ENCODE measurements at regions not wholly inside any gene's neighbourhood (a gene's known extent, or its start where the extent isn't known, plus 50 kb on each side); places are given as distances from the start of the nearest gene placed in this dataset.
"Not testable (repeated sequence)": the region's sequence is repeated elsewhere in the genome, so short reads cannot be mapped to it uniquely, and the experiment has no call there.

DNA sequence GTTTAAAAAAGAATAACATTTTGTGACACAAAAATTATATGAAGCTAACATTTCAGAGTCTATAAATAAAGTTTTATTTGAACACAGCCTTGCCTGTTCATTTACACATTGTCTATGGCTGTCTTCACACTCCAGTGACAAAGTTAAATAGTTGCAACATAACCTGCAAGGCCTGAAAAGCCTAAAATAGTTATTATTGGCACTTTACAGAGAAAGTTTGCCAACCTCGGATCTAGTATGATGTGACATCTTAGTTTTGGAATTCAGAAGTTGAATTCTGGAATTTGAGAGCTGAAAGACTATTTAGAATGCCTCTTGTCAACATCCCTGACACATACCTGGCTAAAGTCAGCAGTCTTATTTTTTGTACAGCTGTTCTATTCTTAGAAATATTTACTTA, 68.3 kb downstream of the DYRK2 start:
- DNase-seq (ENCODE audit: extremely low spot score) = no peak
- Histone ChIP-seq H3K36me3 (no peaks in the 10 kb centered on the region), H3K9me3 (no peaks in the 10 kb centered on the region), H3K4me1 (peaks cover 17 to 36% (median 27%) of the 10 kb centered on the region in 4 donors), H3K27me3 (no peaks in the 10 kb centered on the region), H3K27ac (replicated peaks in 1 of 4) (peak overlapping the region; percentile 70 to 75 (median 74)), H3K4me3 (no peak overlapping the region)
- TF ChIP-seq POLR2A (IDR thresholded peaks at IDR 0.05; ENCODE audit: low read depth) = no peak
- peak in 1 of 2 donors; percentile 79 for TF ChIP-seq POLR2AphosphoS5 (IDR thresholded peaks at IDR 0.05)
- WGBS = 35% methylated on average over 1 of the region's 1 CpG
- intact Hi-C loops (cut with DNase I) = loop anchor here (10.0 kb wide), 1 partner anchor 228 kb away; no protein-coding TSS in a partner anchor

GRCh38 chr12:67719303-67719702, 70.8 kb downstream of the DYRK2 start:
- DNase-seq (ENCODE audit: extremely low spot score); H3K36me3 ChIP-seq; H3K27me3 ChIP-seq; H3K9me3 ChIP-seq; H3K4me3 ChIP-seq: not testable (repeated sequence)
- WGBS = no CpG with 5 or more reads among the region's 30 CpGs
- intact Hi-C loops (cut with DNase I) = loop anchor here (10.0 kb wide), 1 partner anchor 225 kb away; no protein-coding TSS in a partner anchor
- peak overlapping the region; percentile 34 to 56 (median 48) for H3K27ac ChIP-seq (replicated peaks in 1 of 4)
- H3K4me1 ChIP-seq = peaks cover 20 to 38% (median 28%) of the 10 kb centered on the region in 4 donors

- 76% methylated on average over 1 of the region's 3 CpGs for WGBS
- H3K4me1 ChIP-seq = peaks cover 20 to 34% (median 23%) of the 10 kb centered on the region in 4 donors
- no peaks in the 10 kb centered on the region for H3K27me3 ChIP-seq
- TF ChIP-seq POLR2AphosphoS5 (IDR thresholded peaks at IDR 0.05) = no peak
- H3K36me3 ChIP-seq = no peaks in the 10 kb centered on the region
- H3K4me3 ChIP-seq = no peak overlapping the region
- H3K9me3 ChIP-seq = no peaks in the 10 kb centered on the region
- intact Hi-C loops (cut with DNase I) = no loop called here
- peak overlapping the region; percentile 34 to 56 (median 48) for H3K27ac ChIP-seq (replicated peaks in 1 of 4)
- no peak for DNase-seq (ENCODE audit: extremely low spot score)
Observed at GRCh38 chr12:67720351-67720856, 71.9 kb downstream of the DYRK2 start.

GRCh38 chr12:67721248-67721647, 72.7 kb downstream of the DYRK2 start:
- Histone ChIP-seq H3K4me3 (no peak overlapping the region), H3K36me3 (no peaks in the 10 kb centered on the region), H3K27ac (replicated peaks in 1 of 4) (peak overlapping the region; percentile 32 to 56 (median 40)), H3K4me1 (peaks cover 20 to 32% (median 23%) of the 10 kb centered on the region in 4 donors), H3K27me3 (no peaks in the 10 kb centered on the region), H3K9me3 (no peaks in the 10 kb centered on the region)
- peak in 1 of 2 donors; percentile 36 for TF ChIP-seq POLR2AphosphoS5 (IDR thresholded peaks at IDR 0.05)
- no peak for TF ChIP-seq POLR2A (IDR thresholded peaks at IDR 0.05; ENCODE audit: low read depth)
- no peak for DNase-seq (ENCODE audit: extremely low spot score)
- WGBS = 47% methylated on average over 4 of the region's 4 CpGs
- intact Hi-C loops (cut with DNase I) = no loop called here

- Histone ChIP-seq H3K27me3 (no peaks in the 10 kb centered on the region), H3K9me3 (no peaks in the 10 kb centered on the region), H3K36me3 (no peaks in the 10 kb centered on the region), H3K4me3 (no peak overlapping the region), H3K27ac (replicated peaks in 1 of 4) (no peak overlapping the region), H3K4me1 (peaks cover 19 to 30% (median 20%) of the 10 kb centered on the region in 4 donors)
- intact Hi-C loops (cut with DNase I) = no loop called here
- no peak for DNase-seq (ENCODE audit: extremely low spot score)
- TF ChIP-seq, protein P1, sequence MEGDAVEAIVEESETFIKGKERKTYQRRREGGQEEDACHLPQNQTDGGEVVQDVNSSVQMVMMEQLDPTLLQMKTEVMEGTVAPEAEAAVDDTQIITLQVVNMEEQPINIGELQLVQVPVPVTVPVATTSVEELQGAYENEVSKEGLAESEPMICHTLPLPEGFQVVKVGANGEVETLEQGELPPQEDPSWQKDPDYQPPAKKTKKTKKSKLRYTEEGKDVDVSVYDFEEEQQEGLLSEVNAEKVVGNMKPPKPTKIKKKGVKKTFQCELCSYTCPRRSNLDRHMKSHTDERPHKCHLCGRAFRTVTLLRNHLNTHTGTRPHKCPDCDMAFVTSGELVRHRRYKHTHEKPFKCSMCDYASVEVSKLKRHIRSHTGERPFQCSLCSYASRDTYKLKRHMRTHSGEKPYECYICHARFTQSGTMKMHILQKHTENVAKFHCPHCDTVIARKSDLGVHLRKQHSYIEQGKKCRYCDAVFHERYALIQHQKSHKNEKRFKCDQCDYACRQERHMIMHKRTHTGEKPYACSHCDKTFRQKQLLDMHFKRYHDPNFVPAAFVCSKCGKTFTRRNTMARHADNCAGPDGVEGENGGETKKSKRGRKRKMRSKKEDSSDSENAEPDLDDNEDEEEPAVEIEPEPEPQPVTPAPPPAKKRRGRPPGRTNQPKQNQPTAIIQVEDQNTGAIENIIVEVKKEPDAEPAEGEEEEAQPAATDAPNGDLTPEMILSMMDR (IDR thresholded peaks at IDR 0.05) = no peak
- no peak for TF ChIP-seq POLR2A (IDR thresholded peaks at IDR 0.05; ENCODE audit: low read depth)
- no peak for TF ChIP-seq EP300 (IDR thresholded peaks at IDR 0.05)
- TF ChIP-seq POLR2AphosphoS5 (IDR thresholded peaks at IDR 0.05) = no peak
- 80% methylated on average over 1 of the region's 1 CpG for WGBS
Observed at GRCh38 chr12:67722296-67722695, 73.8 kb downstream of the DYRK2 start.

- no peaks in the 10 kb centered on the region for H3K27me3 ChIP-seq
- TF ChIP-seq POLR2A (IDR thresholded peaks at IDR 0.05; ENCODE audit: low read depth) = no peak
- TF ChIP-seq, protein P1 (IDR thresholded peaks at IDR 0.05) = no peak
- no peak for TF ChIP-seq EP300 (IDR thresholded peaks at IDR 0.05)
- no peak for TF ChIP-seq POLR2AphosphoS5 (IDR thresholded peaks at IDR 0.05)
- no peaks in the 10 kb centered on the region for H3K36me3 ChIP-seq
- H3K27ac ChIP-seq (replicated peaks in 1 of 4) = no peak overlapping the region
- peaks cover 0 to 3% (median 1%) of the 10 kb centered on the region in 4 donors for H3K4me1 ChIP-seq
- H3K4me3 ChIP-seq = no peak overlapping the region
- DNase-seq (ENCODE audit: extremely low spot score) = no peak
- H3K9me3 ChIP-seq = no peaks in the 10 kb centered on the region
- WGBS = 94% methylated on average over 3 of the region's 3 CpGs
- intact Hi-C loops (cut with DNase I) = no loop called here
Observed at GRCh38 chr12:67726868-67727267, 78.3 kb downstream of the DYRK2 start.

Data from esophagus muscularis mucosa (tissue), 4 donors.